SU-DHL-6 (cell line): ENCODE measurements at regions not wholly inside any gene's neighbourhood (a gene's known extent, or its start where the extent isn't known, plus 50 kb on each side); places are given as distances from the start of the nearest gene placed in this dataset.

Source experiments
- H2AFZ ChIP-seq: fragments of 200-600 bp; sonication (generic); 2 replicates; pipeline ENCODE4 v1.6.1; 2014; ENCODE audit warnings: low read depth, mild to moderate bottlenecking, moderate library complexity, mixed read lengths, antibody characterized with exemption, low read length; ENCODE audit not compliant: severe bottlenecking
- H3F3A ChIP-seq: fragments of 200-600 bp; shearing (Covaris generic); 2 replicates; pipeline ENCODE4 v1.6.0; 2016; ENCODE audit warnings: antibody characterized with exemption, mild to moderate bottlenecking; ENCODE audit not compliant: insufficient read depth
- H3K27ac ChIP-seq: fragments of 200-600 bp; sonication (generic); 2 replicates; pipeline ENCODE4 v1.5.1; 2016; ENCODE audit warnings: low read depth, mild to moderate bottlenecking, low read length, moderate library complexity, mixed read lengths
- H3K27me3 ChIP-seq: fragments of 200-600 bp; sonication (generic), shearing (Covaris generic); 2 replicates; pipeline ENCODE4 v1.6.0; 2014; ENCODE audit warnings: mild to moderate bottlenecking, low read length
- H3K36me3 ChIP-seq: fragments of 200-600 bp; sonication (generic); 2 replicates; pipeline ENCODE4 v1.6.1; 2014; ENCODE audit warnings: mild to moderate bottlenecking, low read length, mixed read lengths
- H3K4me2 ChIP-seq: fragments of 300-600, 200-600 bp; shearing (Covaris generic), sonication (generic); 2 replicates; pipeline ENCODE4 v1.6.0; 2014; ENCODE audit warnings: low read length, low read depth, mild to moderate bottlenecking; ENCODE audit not compliant: poor library complexity, severe bottlenecking
- H3K4me3 ChIP-seq: fragments of 200-600 bp; sonication (generic); 2 replicates; pipeline ENCODE4 v1.5.1; 2014; ENCODE audit warnings: antibody characterized with exemption, low read length, mild to moderate bottlenecking, mixed read lengths; ENCODE audit not compliant: insufficient read depth, poor library complexity, severe bottlenecking
- H3K79me2 ChIP-seq: fragments of 200-600 bp; sonication (generic); 2 replicates; pipeline ENCODE4 v1.6.1; 2014; ENCODE audit warnings: mild to moderate bottlenecking, low read length, moderate library complexity; ENCODE audit not compliant: insufficient read depth
- H3K9ac ChIP-seq: fragments of 200-600 bp; sonication (generic); 2 replicates; pipeline ENCODE4 v1.7.0; 2014; ENCODE audit warnings: mild to moderate bottlenecking, low read length
- H3K9me2 ChIP-seq: fragments of 200-600 bp; sonication (generic); replicated peaks from 2 replicates; pipeline ENCODE4 v1.6.1; 2014; ENCODE audit warnings: low read length; ENCODE audit not compliant: insufficient read depth
- H3K9me3 ChIP-seq: fragments of 200-600 bp; sonication (generic); 2 replicates; pipeline ENCODE4 v1.6.1; 2014; ENCODE audit warnings: low read length, mixed read lengths; ENCODE audit not compliant: insufficient read depth
- H4K20me1 ChIP-seq: fragments of 200-600 bp; sonication (generic); 2 replicates; pipeline ENCODE4 v1.6.1; 2014; ENCODE audit warnings: low read depth, mild to moderate bottlenecking, antibody characterized with exemption, low read length, moderate library complexity, mixed read lengths
- CTCF ChIP-seq: fragments of 200-600 bp; sonication (generic); IDR thresholded peaks from one replicate; pipeline ENCODE4 v1.5.1; 2017; ENCODE audit warnings: antibody characterized with exemption, mild to moderate bottlenecking, low read length, moderate library complexity; ENCODE audit not compliant: insufficient read depth, poor library complexity, severe bottlenecking
- EZH2phosphoT487 ChIP-seq: fragments of 200-600 bp; sonication (generic), shearing (Covaris generic); conservative IDR thresholded peaks from 2 replicates; pipeline ENCODE4 v1.6.1; 2018; ENCODE audit warnings: mild to moderate bottlenecking, antibody characterized with exemption, low read length, moderate library complexity, mixed read lengths

GRCh38 chr18:10336749-10337350 is 117.6 kb upstream of the APCDD1 start:
- Histone ChIP-seq H3K36me3 (no peaks in the 10 kb centered on the region), H3K4me3 (no peak overlapping the region), H2AFZ (no peak overlapping the region), H4K20me1 (no peaks in the 10 kb centered on the region), H3K27ac (no peak overlapping the region), H3K27me3 (no peaks in the 10 kb centered on the region), H3K9me3 (no peaks in the 10 kb centered on the region), H3K9ac (no peak overlapping the region), H3K4me2 (no peak overlapping the region), H3F3A (no peaks in the 10 kb centered on the region), H3K79me2 (no peaks in the 10 kb centered on the region), H3K9me2 (no peaks in the 10 kb centered on the region)
- no peak for TF ChIP-seq EZH2phosphoT487
- TF ChIP-seq CTCF, result no peak

DNA sequence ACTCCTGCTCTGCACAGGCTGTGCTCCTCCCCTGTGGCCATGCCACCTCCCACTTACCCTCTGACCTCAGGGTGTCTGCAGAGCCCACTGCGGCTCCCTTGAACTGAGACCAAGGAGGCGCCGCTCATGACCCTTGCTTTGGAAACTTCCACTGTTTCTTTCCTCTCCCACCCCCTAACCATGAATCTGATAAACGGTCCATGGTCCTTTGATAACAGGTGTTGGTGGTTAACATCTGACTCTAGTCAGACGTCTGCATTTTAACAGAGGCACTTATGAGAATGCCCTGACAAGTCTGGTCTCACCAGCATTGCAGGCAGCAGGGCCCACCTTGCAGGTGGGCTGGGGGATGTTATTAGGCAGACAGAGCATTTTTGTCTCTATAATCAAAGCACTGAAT is 113.6 kb upstream of the APCDD1 start:
- Histone ChIP-seq H3K4me2 (no peak overlapping the region), H3K79me2 (no peaks in the 10 kb centered on the region), H3K9me2 (no peaks in the 10 kb centered on the region), H3K27me3 (no peaks in the 10 kb centered on the region), H3F3A (no peaks in the 10 kb centered on the region), H3K36me3 (no peaks in the 10 kb centered on the region), H3K9ac (no peak overlapping the region), H3K9me3 (no peaks in the 10 kb centered on the region), H4K20me1 (no peaks in the 10 kb centered on the region), H2AFZ (no peak overlapping the region), H3K4me3 (no peak overlapping the region), H3K27ac (no peak overlapping the region)
- TF ChIP-seq EZH2phosphoT487 (no peak), CTCF (no peak)

DNA sequence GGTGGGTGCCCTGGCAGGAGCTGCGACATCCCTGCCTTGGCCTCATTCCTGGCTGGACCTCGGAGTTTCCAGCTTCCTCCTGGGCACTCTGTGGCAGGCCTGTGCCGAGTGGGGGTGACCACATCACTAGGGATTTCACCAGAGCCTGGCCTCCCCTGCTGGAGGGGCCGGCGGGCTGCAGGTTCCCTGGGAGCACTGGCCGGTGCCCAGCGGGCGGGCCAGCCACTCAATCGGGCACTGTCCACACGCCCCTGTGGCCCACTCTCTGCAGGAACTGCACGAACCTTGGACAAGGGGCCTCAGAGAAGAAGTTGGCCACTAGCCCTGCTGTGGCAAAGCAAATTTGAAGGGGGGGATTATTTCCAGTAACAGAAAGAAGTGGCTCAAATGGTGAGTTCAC is 110.7 kb upstream of the APCDD1 start:
- no peaks in the 10 kb centered on the region for H3K36me3 ChIP-seq
- H3K27me3 ChIP-seq, result no peaks in the 10 kb centered on the region
- no peaks in the 10 kb centered on the region for H3K9me3 ChIP-seq
- no peaks in the 10 kb centered on the region for H3F3A ChIP-seq
- H3K9me2 ChIP-seq, result no peaks in the 10 kb centered on the region
- H3K4me3 ChIP-seq, result no peak overlapping the region
- H4K20me1 ChIP-seq, result no peaks in the 10 kb centered on the region
- no peak for TF ChIP-seq CTCF
- no peak for TF ChIP-seq EZH2phosphoT487
- H2AFZ ChIP-seq, result no peak overlapping the region
- no peak overlapping the region for H3K4me2 ChIP-seq
- no peaks in the 10 kb centered on the region for H3K79me2 ChIP-seq
- no peak overlapping the region for H3K9ac ChIP-seq
- no peak overlapping the region for H3K27ac ChIP-seq
